ENCODE measurements at regions not wholly inside any gene's neighbourhood (a gene's known extent, or its start where the extent isn't known, plus 50 kb on each side); places are given as distances from the start of the nearest gene placed in this dataset.

GRCh38 chr10:78460204-78460603 lies 426.5 kb downstream of the RPS24 start:
- FAIRE-seq: no peak
- no peak for TF ChIP-seq CTCF (IDR thresholded peaks at IDR 0.05; ENCODE audit: insufficient read depth, missing control alignments)

DNA sequence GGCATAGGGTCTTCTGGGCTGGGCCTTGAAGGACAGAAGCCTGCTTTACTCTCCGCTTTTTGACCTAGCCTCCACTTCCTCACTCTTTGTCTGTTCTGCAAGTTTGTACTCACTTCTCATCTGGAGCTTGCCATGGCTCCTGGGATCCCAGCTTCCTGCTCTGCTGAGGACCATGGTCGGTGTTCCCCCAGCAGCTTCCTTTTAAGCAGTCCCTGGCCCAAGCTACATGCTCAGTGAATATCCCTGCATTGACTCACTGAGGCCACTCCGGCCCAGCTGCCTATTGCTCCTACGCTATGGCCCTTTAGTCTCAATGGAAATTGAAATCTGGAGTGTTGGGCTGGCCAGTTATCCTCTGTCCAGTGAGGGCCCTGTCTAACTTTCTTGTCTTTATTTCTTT lies 427.7 kb downstream of the RPS24 start:
- DNase-seq (ENCODE audit: insufficient read length, low spot score) (no peak), FAIRE-seq (no peak)
- no peak for TF ChIP-seq CTCF (IDR thresholded peaks at IDR 0.05; ENCODE audit: insufficient read depth, missing control alignments)

More at GRCh38 chr10:78460204-78460603, 426.5 kb downstream of the RPS24 start:
- DNase-seq (ENCODE audit: insufficient read length, low spot score): no peak

DNA sequence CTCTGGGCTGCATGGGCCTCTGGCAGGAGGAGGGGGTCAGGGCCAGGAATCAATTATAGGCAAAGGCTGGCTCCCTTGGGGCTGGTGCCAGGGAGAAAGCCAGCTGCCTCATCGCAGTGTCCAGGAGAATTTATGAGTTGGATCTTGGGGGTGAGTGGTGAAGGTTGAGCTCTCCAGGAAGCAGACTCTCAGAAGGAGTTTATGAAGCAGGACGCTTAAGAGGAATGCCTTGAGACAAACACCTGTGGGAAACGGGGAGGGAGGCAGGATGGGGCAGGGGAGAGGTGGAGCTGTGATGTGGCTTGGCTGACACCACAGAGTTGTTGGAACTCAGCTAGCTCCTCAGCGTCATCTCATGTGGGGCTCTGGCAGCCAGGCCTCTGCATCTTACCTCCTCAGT lies 428.5 kb downstream of the RPS24 start:
- DNase-seq (ENCODE audit: insufficient read length, low spot score) (no peak), FAIRE-seq (no peak)
- TF ChIP-seq CTCF (IDR thresholded peaks at IDR 0.05; ENCODE audit: insufficient read depth, missing control alignments): no peak

GRCh38 chr10:78462726-78463228 lies 429.1 kb downstream of the RPS24 start:
- no peak for DNase-seq (ENCODE audit: insufficient read length, low spot score)
- no peak for TF ChIP-seq CTCF (IDR thresholded peaks at IDR 0.05; ENCODE audit: insufficient read depth, missing control alignments)
- FAIRE-seq: no peak

DNA sequence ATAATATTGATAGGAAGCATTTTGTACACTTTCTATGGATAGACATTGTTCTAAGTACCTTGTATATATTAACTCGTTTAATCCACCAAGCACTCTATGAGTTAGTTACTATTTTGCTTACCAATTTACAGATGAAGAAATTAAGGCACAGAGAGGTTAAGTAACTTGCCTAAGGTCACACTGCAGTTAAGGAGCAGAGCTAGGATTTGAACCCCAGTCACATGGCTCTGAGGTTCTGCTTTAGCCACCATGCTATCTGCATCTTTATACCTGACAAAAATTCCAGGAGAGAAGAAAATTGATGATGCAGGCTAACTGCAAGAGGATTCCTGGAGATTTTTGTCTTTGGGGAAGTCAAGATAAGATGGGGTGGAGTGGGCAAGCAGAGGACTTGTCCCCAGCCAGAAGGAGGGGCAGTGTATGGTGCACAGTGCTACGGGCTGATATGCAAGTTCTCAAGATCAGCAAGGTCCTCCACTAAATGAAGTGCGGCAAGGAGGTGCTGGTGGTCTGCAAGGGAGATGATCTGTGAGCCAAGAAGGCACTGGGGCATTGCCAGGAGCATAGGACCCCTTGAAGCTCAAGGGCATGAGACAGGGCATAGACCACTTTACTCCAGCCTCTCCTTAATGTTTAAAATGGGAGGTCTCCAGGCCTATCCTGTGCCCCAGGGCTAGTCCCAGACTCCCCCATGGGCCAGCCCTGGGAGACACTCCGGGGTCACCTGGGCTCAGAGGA lies 430.6 kb downstream of the RPS24 start:
- no peak for TF ChIP-seq CTCF (IDR thresholded peaks at IDR 0.05; ENCODE audit: insufficient read depth, missing control alignments)
- FAIRE-seq (no peak), DNase-seq (ENCODE audit: insufficient read length, low spot score) (no peak)

- no peak for DNase-seq (ENCODE audit: insufficient read length, low spot score)
- FAIRE-seq: no peak
- no peak for TF ChIP-seq CTCF (IDR thresholded peaks at IDR 0.05; ENCODE audit: insufficient read depth, missing control alignments)
Observed at GRCh38 chr10:78464856-78465267, 431.2 kb downstream of the RPS24 start.

DNA sequence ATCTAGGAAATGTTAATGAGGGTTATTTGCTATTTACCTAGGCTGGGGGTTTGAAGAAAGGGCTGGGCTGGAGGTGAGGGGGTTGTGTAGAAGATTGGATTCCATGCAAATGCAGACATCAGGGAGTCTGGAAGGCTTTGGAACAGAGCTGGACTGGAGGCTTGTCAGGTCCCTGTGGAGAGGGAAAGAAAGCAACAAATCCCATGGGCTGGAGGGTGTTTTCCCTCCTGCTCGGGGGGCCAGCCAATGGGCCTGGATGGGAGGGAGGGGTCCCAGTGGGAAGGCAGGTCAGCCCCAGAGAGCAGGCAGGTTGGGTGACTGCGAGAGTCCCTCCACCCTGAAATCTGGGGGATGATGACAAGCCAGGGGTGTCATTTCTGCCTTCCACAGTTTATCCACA lies 431.8 kb downstream of the RPS24 start:
- TF ChIP-seq CTCF (IDR thresholded peaks at IDR 0.05; ENCODE audit: insufficient read depth, missing control alignments): no peak
- FAIRE-seq (no peak), DNase-seq (ENCODE audit: insufficient read length, low spot score) (no peak)

All from D721Med (cell line).